ENCODE measurements at regions not wholly inside any gene's neighbourhood (a gene's known extent, or its start where the extent isn't known, plus 50 kb on each side); places are given as distances from the start of the nearest gene placed in this dataset.

DNA sequence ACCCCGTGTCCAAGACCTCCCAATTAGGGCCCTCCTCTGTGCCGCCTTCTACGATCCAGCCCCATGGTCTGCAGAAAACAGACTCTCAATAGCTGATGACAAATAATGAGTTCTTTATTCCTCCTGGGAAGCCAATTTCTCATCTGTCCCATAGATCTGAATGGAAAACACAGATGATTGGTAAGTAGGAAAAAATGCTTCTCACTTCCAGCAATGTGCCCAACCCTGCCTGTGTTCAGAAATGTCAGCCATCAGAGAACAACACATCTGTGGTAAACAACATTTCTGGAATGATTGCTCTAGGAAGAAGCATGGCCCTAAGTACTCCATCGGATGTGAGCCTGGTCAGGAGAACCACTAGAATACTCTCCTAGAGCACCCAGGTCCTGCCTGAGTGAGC is 240.5 kb upstream of the HES1 start:
- CTCF ChIA-PET = interaction anchor here (0.6 kb wide), 1 partner anchor 56 kb away, joined by 3 read pairs; no protein-coding TSS in a partner anchor
- H3K27ac ChIP-seq = no peak overlapping the region
- TF ChIP-seq CTCF (conservative IDR thresholded peaks at IDR 0.05; ENCODE audit: low read depth) = no peak
- POLR2A ChIA-PET (ENCODE audit: low non-redundant PET) = no interaction called here
- no peak for DNase-seq (ENCODE audit: low spot score)

DNA sequence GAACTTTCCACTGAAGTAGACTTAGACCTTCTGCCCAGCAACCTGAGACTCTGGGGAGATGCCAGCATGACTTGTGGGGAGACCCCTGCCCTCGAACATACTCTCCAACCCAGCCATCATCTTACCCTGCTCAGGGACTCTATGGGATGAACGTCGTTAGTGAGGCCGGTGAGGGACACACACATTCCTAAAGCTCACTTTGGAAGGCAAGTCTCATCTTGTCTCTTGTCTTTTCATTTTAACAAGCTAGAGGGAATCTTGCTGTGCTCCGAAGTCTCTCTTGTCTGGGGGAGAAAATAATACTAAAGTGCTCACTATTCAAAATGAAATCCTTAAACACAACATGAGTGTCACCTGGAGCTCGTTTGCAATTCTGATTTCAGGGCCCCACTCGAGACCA is 239.5 kb upstream of the HES1 start:
- TF ChIP-seq CTCF (conservative IDR thresholded peaks at IDR 0.05; ENCODE audit: low read depth) = no peak
- H3K27ac ChIP-seq = no peak overlapping the region
- POLR2A ChIA-PET (ENCODE audit: low non-redundant PET) = no interaction called here
- DNase-seq (ENCODE audit: low spot score) = no peak
- CTCF ChIA-PET = interaction anchor here (0.6 kb wide), 2 partner anchors 9 to 447 kb away, joined by 3 read pairs; no protein-coding TSS in a partner anchor

- ChIA-PET CTCF (interaction anchor here (0.6 kb wide), 1 partner anchor 113 kb away, joined by 5 read pairs; no protein-coding TSS in a partner anchor), POLR2A (ENCODE audit: low non-redundant PET) (interaction anchor here (0.5 kb wide), 1 partner anchor 239 kb away, joined by 7 read pairs; the partner anchor contains the start of gene HES1)
- no peak for DNase-seq (ENCODE audit: low spot score)
- no peak for TF ChIP-seq CTCF (conservative IDR thresholded peaks at IDR 0.05; ENCODE audit: low read depth)
- no peak overlapping the region for H3K27ac ChIP-seq
Observed at GRCh38 chr3:193897288-193897687, 238.7 kb upstream of the HES1 start.

DNA sequence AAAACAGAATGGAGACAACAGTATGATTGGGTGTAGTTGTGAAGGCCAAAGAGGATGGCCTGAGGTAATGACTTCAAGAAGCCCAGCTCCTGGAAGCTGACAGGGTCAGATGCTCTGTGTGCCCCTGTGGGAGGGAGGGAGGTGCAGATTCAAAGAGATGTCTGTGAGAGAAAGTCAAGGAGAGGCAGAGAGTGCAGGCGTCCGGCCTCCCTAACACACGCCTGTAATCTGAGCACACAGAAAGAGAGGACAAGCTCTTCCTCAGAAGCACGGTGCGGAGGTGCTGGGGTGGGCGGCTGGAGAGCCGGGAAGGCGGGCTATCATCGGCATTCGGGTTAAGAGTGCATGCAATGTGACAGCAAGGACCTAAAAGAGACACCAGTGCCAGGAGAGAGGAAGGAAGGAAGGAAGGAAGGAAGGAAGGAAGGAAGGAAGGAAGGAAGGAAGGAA is 238.2 kb upstream of the HES1 start:
- no peak for DNase-seq (ENCODE audit: low spot score)
- TF ChIP-seq CTCF (conservative IDR thresholded peaks at IDR 0.05; ENCODE audit: low read depth) = no peak
- ChIA-PET CTCF (interaction anchor here (0.6 kb wide), 1 partner anchor 112 kb away, joined by 5 read pairs; no protein-coding TSS in a partner anchor), POLR2A (ENCODE audit: low non-redundant PET) (no interaction called here)
- no peak overlapping the region for H3K27ac ChIP-seq

- DNase-seq (ENCODE audit: low spot score) = no peak
- TF ChIP-seq CTCF (conservative IDR thresholded peaks at IDR 0.05; ENCODE audit: low read depth) = no peak
- no peak overlapping the region for H3K27ac ChIP-seq
- ChIA-PET POLR2A (ENCODE audit: low non-redundant PET) (no interaction called here), CTCF (interaction anchor here (1.1 kb wide), 1 partner anchor 187 kb away, joined by 3 read pairs; no protein-coding TSS in a partner anchor)
Observed at GRCh38 chr3:193899001-193899400, 236.9 kb upstream of the HES1 start.

- DNase-seq (ENCODE audit: low spot score) = no peak
- TF ChIP-seq CTCF (conservative IDR thresholded peaks at IDR 0.05; ENCODE audit: low read depth) = no peak
- POLR2A ChIA-PET (ENCODE audit: low non-redundant PET) = no interaction called here
- CTCF ChIA-PET = no interaction called here
- H3K27ac ChIP-seq = no peak overlapping the region
Observed at GRCh38 chr3:193901007-193901406, 234.9 kb upstream of the HES1 start.

Measured in RWPE1 (cell line).